Neural cell (in vitro differentiated cells): ENCODE measurements at regions not wholly inside any gene's neighbourhood (a gene's known extent, or its start where the extent isn't known, plus 50 kb on each side); places are given as distances from the start of the nearest gene placed in this dataset.

ENCODE experiments used
- EP300 ChIP-seq: fragments of 450-650 bp; conservative IDR thresholded peaks from 2 replicates; pipeline ENCODE4 v1.6.1; 2014; ENCODE audit warnings: antibody characterized with exemption, mild to moderate bottlenecking, moderate library complexity; ENCODE audit not compliant: poor library complexity, severe bottlenecking
- EZH2 ChIP-seq: fragments of 200-600, 300-800 bp; shearing (Covaris generic), sonication (generic); IDR thresholded peaks from 2 replicates; pipeline ENCODE4 v1.6.1; 2014; ENCODE audit warnings: antibody characterized with exemption, low read length, borderline replicate concordance, mild to moderate bottlenecking; ENCODE audit not compliant: insufficient read depth, poor library complexity, severe bottlenecking
- MXI1 ChIP-seq: fragments of 450-650 bp; conservative IDR thresholded peaks from 2 replicates; pipeline ENCODE4 v1.6.1; 2014; ENCODE audit warnings: antibody characterized with exemption, mild to moderate bottlenecking; ENCODE audit not compliant: poor library complexity, severe bottlenecking
- POLR2AphosphoS5 ChIP-seq: IDR thresholded peaks from 2 replicates; pipeline ENCODE4 v1.6.1; 2012
- RAD21 ChIP-seq: fragments of 450-650 bp; conservative IDR thresholded peaks from 2 replicates; pipeline ENCODE4 v1.6.1; 2014; ENCODE audit warnings: antibody characterized with exemption, mild to moderate bottlenecking, moderate library complexity
- REST ChIP-seq: IDR thresholded peaks from 2 replicates; pipeline ENCODE4 v1.6.1; 2012; ENCODE audit warnings: borderline replicate concordance
- SMC3 ChIP-seq: fragments of 450-650 bp; conservative IDR thresholded peaks from 2 replicates; pipeline ENCODE4 v1.6.1; 2014; ENCODE audit warnings: antibody characterized with exemption, mild to moderate bottlenecking, moderate library complexity; ENCODE audit not compliant: poor library complexity
- TAF1 ChIP-seq: IDR thresholded peaks from 2 replicates; pipeline ENCODE4 v1.6.1; 2012; ENCODE audit warnings: low read depth
- TF ChIP-seq, protein P1 (sequence below): fragments of 450-650 bp; IDR thresholded peaks from 2 replicates; pipeline ENCODE4 v1.5.1; 2014; ENCODE audit warnings: antibody characterized with exemption, mild to moderate bottlenecking, moderate library complexity; ENCODE audit not compliant: poor library complexity, severe bottlenecking

DNA sequence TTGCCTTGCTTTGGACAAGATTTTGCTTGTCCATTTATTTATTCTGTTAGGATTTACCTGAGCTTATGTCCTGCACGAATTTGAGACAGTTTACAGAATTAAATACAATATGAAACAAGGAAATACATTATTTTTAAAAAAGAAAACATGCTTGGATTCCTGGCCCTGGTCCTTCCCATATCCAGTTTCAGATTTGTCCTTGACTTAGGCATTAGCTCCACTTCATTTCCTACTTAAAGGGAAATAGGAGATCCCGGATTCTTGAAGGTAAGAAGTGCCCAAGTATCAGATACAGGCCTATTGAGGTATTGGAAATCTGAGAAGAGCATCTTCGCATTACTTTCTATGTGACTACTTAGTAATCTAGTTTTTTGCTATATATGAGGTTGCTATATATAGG is 672.0 kb downstream of the SI start:
- TF ChIP-seq, protein P1, sequence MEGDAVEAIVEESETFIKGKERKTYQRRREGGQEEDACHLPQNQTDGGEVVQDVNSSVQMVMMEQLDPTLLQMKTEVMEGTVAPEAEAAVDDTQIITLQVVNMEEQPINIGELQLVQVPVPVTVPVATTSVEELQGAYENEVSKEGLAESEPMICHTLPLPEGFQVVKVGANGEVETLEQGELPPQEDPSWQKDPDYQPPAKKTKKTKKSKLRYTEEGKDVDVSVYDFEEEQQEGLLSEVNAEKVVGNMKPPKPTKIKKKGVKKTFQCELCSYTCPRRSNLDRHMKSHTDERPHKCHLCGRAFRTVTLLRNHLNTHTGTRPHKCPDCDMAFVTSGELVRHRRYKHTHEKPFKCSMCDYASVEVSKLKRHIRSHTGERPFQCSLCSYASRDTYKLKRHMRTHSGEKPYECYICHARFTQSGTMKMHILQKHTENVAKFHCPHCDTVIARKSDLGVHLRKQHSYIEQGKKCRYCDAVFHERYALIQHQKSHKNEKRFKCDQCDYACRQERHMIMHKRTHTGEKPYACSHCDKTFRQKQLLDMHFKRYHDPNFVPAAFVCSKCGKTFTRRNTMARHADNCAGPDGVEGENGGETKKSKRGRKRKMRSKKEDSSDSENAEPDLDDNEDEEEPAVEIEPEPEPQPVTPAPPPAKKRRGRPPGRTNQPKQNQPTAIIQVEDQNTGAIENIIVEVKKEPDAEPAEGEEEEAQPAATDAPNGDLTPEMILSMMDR, result no peak
- TF ChIP-seq EZH2, result no peak
- TF ChIP-seq POLR2AphosphoS5, result no peak
- no peak for TF ChIP-seq REST
- TF ChIP-seq EP300, result no peak
- TF ChIP-seq SMC3, result no peak
- no peak for TF ChIP-seq TAF1
- no peak for TF ChIP-seq RAD21
- no peak for TF ChIP-seq MXI1
